DOHH2 (cell line): ENCODE measurements at regions not wholly inside any gene's neighbourhood (a gene's known extent, or its start where the extent isn't known, plus 50 kb on each side); places are given as distances from the start of the nearest gene placed in this dataset.

Source experiments
- H3F3A ChIP-seq: fragments of 200-600 bp; sonication (generic), shearing (Covaris generic); 2 replicates; pipeline ENCODE4 v1.6.0; 2016; ENCODE audit warnings: antibody characterized with exemption, mild to moderate bottlenecking; ENCODE audit not compliant: control insufficient read depth, insufficient read depth
- H3K27ac ChIP-seq: fragments of 200-600 bp; sonication (generic); 2 replicates; pipeline ENCODE4 v1.5.1; 2014; ENCODE audit warnings: low read depth, mild to moderate bottlenecking, low read length, moderate library complexity
- H3K27me3 ChIP-seq: fragments of 200-600 bp; sonication (generic); 2 replicates; pipeline ENCODE4 v1.6.1; 2014; ENCODE audit warnings: mild to moderate bottlenecking, low read length, mixed read lengths; ENCODE audit not compliant: control insufficient read depth
- H3K36me3 ChIP-seq: fragments of 200-600 bp; sonication (generic); 2 replicates; pipeline ENCODE4 v1.6.1; 2014; ENCODE audit warnings: mild to moderate bottlenecking, low read length, moderate library complexity, mixed read lengths; ENCODE audit not compliant: control insufficient read depth
- H3K4me1 ChIP-seq: fragments of 200-600 bp; sonication (generic); 2 replicates; pipeline ENCODE4 v1.6.1; 2014; ENCODE audit warnings: mild to moderate bottlenecking, low read length, mixed read lengths; ENCODE audit not compliant: control insufficient read depth
- H3K4me2 ChIP-seq: fragments of 200-600 bp; sonication (generic); 2 replicates; pipeline ENCODE4 v1.6.0; 2014; ENCODE audit warnings: mild to moderate bottlenecking, low read length, moderate library complexity
- H3K4me3 ChIP-seq: fragments of 200-600 bp; sonication (generic); 2 replicates; pipeline ENCODE4 v1.5.1; 2014; ENCODE audit warnings: mild to moderate bottlenecking, low read length, mixed read lengths
- H3K79me2 ChIP-seq: fragments of 200-600 bp; sonication (generic); 2 replicates; pipeline ENCODE4 v1.6.1; 2014; ENCODE audit warnings: mild to moderate bottlenecking, low read length, mixed read lengths; ENCODE audit not compliant: control insufficient read depth
- H3K9me2 ChIP-seq: fragments of 200-600 bp; sonication (generic); replicated peaks from 2 replicates; pipeline ENCODE4 v1.6.1; 2014; ENCODE audit warnings: mild to moderate bottlenecking, low read length, mixed read lengths; ENCODE audit not compliant: control insufficient read depth
- H3K9me3 ChIP-seq: fragments of 200-600 bp; sonication (generic); 2 replicates; pipeline ENCODE4 v1.6.1; 2014; ENCODE audit warnings: antibody characterized with exemption, low read length, mixed read lengths; ENCODE audit not compliant: control insufficient read depth, insufficient read depth
- H4K20me1 ChIP-seq: fragments of 200-600 bp; sonication (generic); 2 replicates; pipeline ENCODE4 v1.6.0; 2014; ENCODE audit warnings: low read depth, mild to moderate bottlenecking, antibody characterized with exemption, low read length, moderate library complexity; ENCODE audit not compliant: control insufficient read depth, insufficient read depth
- CTCF ChIP-seq: fragments of 200-600 bp; sonication (generic); IDR thresholded peaks from one replicate; pipeline ENCODE4 v1.5.1; 2014; ENCODE audit warnings: antibody characterized with exemption, mild to moderate bottlenecking, low read depth, low read length; ENCODE audit not compliant: poor library complexity, severe bottlenecking
- EZH2phosphoT487 ChIP-seq: fragments of 200-600 bp; sonication (generic); IDR thresholded peaks from 2 replicates; pipeline ENCODE4 v1.6.1; 2017; ENCODE audit warnings: borderline replicate concordance, mild to moderate bottlenecking, antibody characterized with exemption, low read length, moderate library complexity, mixed read lengths

GRCh38 chr4:83929550-83929949 lies 393.6 kb downstream of the GPAT3 start:
- Histone ChIP-seq H3K27me3 (no peaks in the 10 kb centered on the region), H3K9me3 (no peaks in the 10 kb centered on the region), H3F3A (no peaks in the 10 kb centered on the region), H3K27ac (no peak overlapping the region), H3K4me2 (no peak overlapping the region), H3K79me2 (no peaks in the 10 kb centered on the region), H3K4me1 (no peaks in the 10 kb centered on the region), H3K36me3 (no peaks in the 10 kb centered on the region), H4K20me1 (no peaks in the 10 kb centered on the region), H3K9me2 (no peaks in the 10 kb centered on the region), H3K4me3 (no peak overlapping the region)
- TF ChIP-seq EZH2phosphoT487, result no peak

GRCh38 chr4:83926950-83927349 lies 391.0 kb downstream of the GPAT3 start:
- no peak overlapping the region for H3K27ac ChIP-seq
- H3K27me3 ChIP-seq, result no peaks in the 10 kb centered on the region
- no peaks in the 10 kb centered on the region for H3F3A ChIP-seq
- H3K9me3 ChIP-seq, result no peaks in the 10 kb centered on the region
- no peak overlapping the region for H3K4me2 ChIP-seq
- no peaks in the 10 kb centered on the region for H3K4me1 ChIP-seq
- no peak overlapping the region for H3K4me3 ChIP-seq
- no peaks in the 10 kb centered on the region for H3K79me2 ChIP-seq
- H3K36me3 ChIP-seq, result no peaks in the 10 kb centered on the region
- no peaks in the 10 kb centered on the region for H3K9me2 ChIP-seq
- TF ChIP-seq EZH2phosphoT487, result no peak
- no peak for TF ChIP-seq CTCF
- no peaks in the 10 kb centered on the region for H4K20me1 ChIP-seq

- Histone ChIP-seq H3K4me1 (no peaks in the 10 kb centered on the region), H3K4me2 (no peak overlapping the region), H3K9me3 (no peaks in the 10 kb centered on the region), H4K20me1 (no peaks in the 10 kb centered on the region), H3K36me3 (no peaks in the 10 kb centered on the region), H3K79me2 (no peaks in the 10 kb centered on the region), H3K4me3 (no peak overlapping the region), H3K9me2 (no peaks in the 10 kb centered on the region), H3K27ac (no peak overlapping the region), H3F3A (no peaks in the 10 kb centered on the region), H3K27me3 (no peaks in the 10 kb centered on the region)
- TF ChIP-seq EZH2phosphoT487 (no peak), CTCF (no peak)
Measured at GRCh38 chr4:83923341-83923740, 387.4 kb downstream of the GPAT3 start.

- Histone ChIP-seq H3K36me3 (no peaks in the 10 kb centered on the region), H3K4me1 (no peaks in the 10 kb centered on the region), H3F3A (no peaks in the 10 kb centered on the region), H3K27ac (no peak overlapping the region), H3K27me3 (no peaks in the 10 kb centered on the region), H3K79me2 (no peaks in the 10 kb centered on the region), H3K9me3 (no peaks in the 10 kb centered on the region), H3K4me3 (no peak overlapping the region), H4K20me1 (no peaks in the 10 kb centered on the region), H3K9me2 (no peaks in the 10 kb centered on the region), H3K4me2 (no peak overlapping the region)
- TF ChIP-seq CTCF (no peak), EZH2phosphoT487 (no peak)
Measured at GRCh38 chr4:83922402-83922801, 386.5 kb downstream of the GPAT3 start.
